HEK293T (cell line): ENCODE measurements at regions not wholly inside any gene's neighbourhood (a gene's known extent, or its start where the extent isn't known, plus 50 kb on each side); places are given as distances from the start of the nearest gene placed in this dataset.

Source experiments
- ARNT ChIP-seq: fragments of 450-650 bp; IDR thresholded peaks from 2 replicates; pipeline ENCODE4 v1.6.1; 2017; ENCODE audit warnings: mild to moderate bottlenecking
- BHLHE40 ChIP-seq: fragments of 450-650 bp; IDR thresholded peaks from 2 replicates; pipeline ENCODE4 v1.6.1; 2016; ENCODE audit warnings: mild to moderate bottlenecking, moderate library complexity, borderline replicate concordance
- CTBP1 ChIP-seq: fragments of 450-650 bp; IDR thresholded peaks from 2 replicates; pipeline ENCODE4 v1.6.1; 2016; ENCODE audit warnings: borderline replicate concordance
- ELF4 ChIP-seq: fragments of 450-650 bp; IDR thresholded peaks from 2 replicates; pipeline ENCODE4 v1.6.1; 2017; ENCODE audit warnings: antibody characterized with exemption
- FOXK2 ChIP-seq: fragments of 450-650 bp; IDR thresholded peaks from 2 replicates; pipeline ENCODE4 v1.6.1; 2016; ENCODE audit warnings: mild to moderate bottlenecking
- SP1 ChIP-seq: fragments of 450-650 bp; IDR thresholded peaks from 2 replicates; pipeline ENCODE4 v1.6.1; 2017
- SUZ12 ChIP-seq: fragments of 450-650 bp; IDR thresholded peaks from 2 replicates; pipeline ENCODE4 v1.6.1; 2016; ENCODE audit warnings: mild to moderate bottlenecking
- ZNF384 ChIP-seq: fragments of 450-650 bp; IDR thresholded peaks from 2 replicates; pipeline ENCODE4 v1.6.1; 2016

DNA sequence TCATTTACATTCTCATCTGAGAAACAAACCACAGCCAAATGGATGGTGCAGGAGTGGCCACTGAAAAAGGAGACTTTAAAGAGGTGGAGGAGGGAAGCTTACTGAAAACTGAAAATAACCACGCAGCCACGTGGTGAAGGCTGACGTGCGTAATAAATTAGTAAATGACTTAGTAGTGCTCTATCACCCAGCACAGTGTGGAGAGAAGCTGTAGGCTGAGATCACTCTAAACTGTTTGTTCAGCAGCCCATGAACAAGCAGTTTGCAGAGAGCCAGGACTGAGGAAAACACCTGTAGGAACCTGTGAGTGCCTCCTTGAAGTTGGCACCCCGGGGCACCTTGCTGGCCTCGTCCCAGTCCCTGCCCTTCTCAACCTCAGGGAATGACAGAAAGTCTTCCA is 193.0 kb downstream of the TXNL1 start:
- TF ChIP-seq ELF4 (no peak), SP1 (no peak), FOXK2 (no peak), BHLHE40 (no peak), ARNT (no peak), CTBP1 (no peak), SUZ12 (no peak), ZNF384 (no peak)
